ENCODE measurements at regions not wholly inside any gene's neighbourhood (a gene's known extent, or its start where the extent isn't known, plus 50 kb on each side); places are given as distances from the start of the nearest gene placed in this dataset.

DNA sequence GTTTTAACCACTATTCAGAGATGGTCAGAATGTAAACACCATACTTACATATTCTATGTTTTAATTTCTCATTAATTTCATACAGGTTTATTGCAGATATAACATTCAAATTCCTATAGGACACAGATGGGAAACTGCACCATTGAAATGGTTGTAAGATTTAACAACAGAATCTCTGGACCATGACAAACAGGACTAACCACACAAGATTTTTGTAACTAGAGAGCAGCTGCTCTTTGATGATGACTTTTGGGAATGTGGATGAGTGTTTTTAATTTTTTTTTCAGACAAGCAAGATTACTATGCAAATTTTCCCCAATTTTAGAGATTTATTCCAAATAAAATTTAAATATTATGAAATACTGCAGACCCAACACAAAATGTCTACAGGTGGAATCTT lies 610.2 kb downstream of the PCDH18 start:
- no peak for DNase-seq

DNA sequence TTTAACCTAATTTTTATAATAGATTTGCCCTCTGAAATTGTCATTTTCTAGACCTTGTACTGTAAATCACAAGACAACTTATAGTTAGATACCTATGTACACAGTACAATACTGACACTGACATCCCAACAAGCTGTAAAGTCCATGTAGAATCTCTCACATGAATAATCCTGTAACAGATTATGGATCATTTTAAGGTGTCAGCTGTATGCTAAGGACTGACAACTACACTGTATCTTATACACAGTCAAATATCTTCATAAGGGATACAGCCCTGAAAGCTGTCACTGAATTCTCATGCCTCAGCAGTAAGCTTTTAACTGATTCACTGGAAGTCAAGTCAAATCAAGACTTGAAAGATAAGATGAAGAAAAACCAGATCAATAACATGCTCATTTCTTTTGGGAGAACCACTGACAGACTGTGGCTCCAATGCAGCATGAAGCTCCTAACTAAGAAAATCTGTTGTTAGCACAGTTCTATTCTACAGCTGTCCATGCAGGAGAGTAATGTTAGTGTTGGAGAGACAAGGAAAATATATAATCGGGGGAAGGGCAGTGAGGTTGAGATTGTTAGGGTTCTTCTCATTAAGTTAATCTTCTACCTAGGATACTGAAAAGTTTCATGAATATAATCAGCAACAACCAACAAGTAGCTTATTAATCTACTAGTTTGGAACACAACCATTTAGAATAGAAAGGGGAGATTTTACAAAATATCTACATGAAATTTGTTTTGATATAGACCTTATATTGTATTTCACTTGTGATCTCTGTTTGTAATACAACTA lies 612.0 kb downstream of the PCDH18 start:
- DNase-seq = no peak

DNA sequence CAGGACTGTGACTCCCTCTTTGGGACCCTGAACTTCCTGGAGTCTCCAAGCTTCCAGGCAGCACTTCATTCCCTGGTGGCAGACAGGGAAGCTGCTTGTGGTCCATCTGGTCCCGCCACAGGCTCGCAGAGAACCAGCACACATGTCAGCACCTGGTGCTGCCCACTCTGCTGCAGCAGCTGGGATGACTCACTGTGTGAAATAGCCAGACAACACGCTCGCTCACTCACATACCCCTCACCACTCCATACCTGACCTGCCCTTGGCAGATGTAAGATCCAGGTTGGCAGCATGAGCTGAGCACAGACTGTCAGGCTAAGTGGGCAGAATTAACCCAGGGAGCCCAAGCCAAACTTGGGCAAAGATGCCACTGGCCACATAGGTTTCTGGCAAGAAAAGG lies 613.5 kb downstream of the PCDH18 start:
- no peak for DNase-seq

DNA sequence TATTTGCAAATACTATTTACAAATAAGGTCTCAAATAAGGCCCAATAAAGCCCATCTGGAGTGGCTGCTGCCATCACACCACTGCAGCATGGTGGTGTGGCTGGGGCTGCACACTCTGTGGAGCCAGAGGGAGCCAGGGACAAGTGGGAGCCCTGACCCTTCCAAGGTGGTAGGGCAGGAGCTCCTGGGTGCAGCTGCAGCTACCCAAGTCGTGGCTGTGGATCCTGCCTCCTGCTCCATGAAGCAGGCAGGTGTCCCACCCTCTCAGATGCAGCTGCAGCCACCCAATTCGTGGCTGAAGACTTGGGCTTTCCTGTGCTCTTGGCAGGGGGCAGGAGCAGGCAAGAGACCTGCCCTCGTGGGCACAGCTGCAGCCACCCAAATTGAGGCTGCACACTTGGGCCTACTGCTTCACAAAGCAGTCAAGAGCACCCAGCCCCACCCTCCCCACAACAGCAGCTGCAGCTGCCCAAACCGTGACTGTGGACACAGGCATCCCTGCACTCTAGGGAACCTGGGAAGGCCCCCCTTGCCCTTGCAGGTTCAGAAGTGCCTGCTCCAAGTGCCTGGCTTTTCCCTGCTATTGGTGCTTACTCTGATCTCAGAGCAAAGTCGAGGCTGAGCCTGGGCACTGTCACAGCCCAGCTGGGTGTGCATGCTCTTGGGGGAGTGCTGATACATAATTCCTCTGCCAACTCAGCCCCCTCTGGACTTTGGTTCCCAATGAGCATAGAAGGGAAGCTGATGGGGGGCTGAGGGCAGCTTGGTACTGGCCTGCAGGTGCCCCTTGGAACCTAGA lies 614.8 kb downstream of the PCDH18 start:
- no peak for DNase-seq

DNA sequence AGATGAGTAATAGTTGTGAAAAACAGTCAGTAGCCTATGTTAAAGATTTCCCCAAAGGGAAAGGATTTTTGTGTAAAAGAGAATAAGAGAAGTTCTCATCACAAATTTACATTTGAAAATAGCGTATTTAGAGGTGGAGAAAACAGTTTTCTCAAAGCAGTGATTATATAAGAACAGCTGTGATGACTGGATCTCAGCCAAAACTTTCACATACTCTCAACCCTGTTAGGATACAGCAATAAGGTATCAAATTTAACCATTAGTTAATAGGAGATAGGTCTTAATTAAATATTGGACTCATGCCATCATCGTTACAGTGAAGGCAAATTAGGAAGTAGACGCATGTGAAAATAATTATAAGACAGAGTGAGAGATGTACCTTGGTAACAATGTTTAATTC lies 622.7 kb downstream of the PCDH18 start:
- DNase-seq = no peak

DNA sequence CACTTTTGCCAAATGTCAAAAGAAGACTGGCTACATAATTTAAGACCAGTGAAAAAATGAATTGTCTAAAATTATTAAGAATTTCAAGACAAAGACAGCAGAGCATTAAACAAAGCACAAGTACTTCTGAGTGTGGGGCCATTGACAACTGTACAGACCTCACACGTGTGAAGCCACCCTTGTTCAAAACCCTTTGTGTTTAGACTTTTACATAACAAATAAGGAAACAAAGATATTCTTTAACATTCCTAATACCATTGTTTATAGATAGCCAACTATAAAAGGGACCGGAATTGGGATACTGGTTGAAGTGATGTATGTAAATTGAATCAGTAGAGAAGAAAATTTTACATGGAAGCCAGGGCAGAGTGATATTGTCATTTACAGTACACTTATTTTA lies 624.2 kb downstream of the PCDH18 start:
- DNase-seq = no peak

DNA sequence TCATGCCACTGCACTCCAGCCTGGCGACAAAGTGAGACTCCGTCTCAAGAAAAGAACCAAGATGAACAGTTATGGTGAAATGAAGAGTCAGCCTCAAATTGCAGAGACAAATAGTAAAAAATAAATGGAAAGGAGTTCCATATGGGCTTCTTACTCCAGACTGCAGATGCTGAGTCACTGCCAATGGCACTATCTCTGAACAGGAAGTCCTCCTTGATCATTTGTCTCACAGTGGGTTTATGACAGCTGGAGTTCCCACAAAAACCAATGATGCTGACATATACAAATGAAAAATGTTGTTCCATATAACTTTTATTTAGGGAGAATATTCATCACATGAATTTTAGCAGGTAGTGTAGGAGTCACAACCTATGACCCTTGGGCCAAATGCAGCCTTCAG lies 631.6 kb downstream of the PCDH18 start:
- no peak for DNase-seq

DNA sequence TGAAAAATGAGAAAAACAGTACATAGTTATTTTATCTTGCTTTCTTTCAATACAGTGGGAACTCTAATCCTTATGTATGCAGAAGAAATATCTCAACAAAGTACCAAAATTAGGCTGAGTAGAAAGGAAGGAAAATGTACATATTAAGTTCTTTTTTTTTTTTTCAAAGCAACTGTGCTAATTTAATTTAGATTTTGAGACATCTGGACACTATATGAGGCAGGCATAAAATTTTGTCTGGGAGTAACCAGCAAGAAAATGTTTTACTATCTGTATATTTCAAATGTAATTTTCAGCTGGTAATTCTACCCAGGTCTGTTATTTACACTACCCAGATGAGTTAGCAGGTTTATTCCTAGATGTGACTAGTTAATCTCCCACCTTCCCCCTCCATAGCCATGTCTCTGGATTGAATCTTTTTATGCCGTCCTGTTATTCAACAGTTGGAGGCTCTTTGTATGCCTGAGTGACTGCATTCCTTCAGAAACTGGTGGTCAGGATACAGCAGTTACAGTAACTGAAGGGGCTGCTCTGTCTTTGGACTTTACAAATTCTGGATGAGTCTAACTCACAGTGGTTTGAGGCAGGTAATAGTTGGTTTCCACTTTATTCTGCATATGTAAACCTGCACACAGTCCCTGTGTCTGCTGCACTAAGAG lies 633.6 kb downstream of the PCDH18 start:
- DNase-seq = no peak

DNA sequence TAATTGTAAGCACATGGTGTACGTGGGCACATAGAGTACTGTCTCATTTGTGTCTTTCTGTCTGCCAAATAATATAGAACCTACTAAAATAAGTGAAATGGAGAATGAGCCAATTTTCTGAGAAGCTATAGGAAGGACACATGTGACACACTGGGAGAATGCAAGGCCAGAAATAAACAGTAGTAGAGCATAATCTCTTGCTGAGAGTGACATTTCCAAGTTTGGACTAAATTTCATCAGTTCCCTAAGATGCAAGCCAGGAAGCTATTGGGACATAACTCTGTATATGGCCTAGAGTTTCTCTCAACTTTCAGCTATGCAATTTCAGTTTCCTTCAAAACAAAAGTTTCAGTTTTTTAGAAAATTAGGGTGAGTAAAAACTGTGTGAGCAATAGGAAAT lies 638.7 kb downstream of the PCDH18 start:
- DNase-seq = no peak

DNA sequence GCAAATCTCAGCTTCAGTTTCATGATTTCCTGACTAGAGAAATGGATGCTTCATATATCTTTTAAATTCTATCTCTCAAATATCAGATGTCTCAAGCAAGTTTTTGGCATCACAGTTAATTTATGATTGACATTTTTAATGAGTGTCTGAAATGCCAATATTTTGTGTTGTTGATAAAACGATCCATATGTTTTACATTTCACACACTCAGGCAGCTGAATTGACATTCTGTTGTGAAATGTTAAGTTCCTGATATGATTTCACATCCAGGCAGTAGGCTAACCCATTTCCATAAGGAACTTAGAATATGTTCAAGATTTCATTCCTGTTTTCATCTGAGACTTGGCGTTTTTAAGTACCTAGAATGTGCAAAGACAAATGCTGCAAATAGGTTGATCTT lies 650.6 kb downstream of the PCDH18 start:
- DNase-seq = no peak

DNA sequence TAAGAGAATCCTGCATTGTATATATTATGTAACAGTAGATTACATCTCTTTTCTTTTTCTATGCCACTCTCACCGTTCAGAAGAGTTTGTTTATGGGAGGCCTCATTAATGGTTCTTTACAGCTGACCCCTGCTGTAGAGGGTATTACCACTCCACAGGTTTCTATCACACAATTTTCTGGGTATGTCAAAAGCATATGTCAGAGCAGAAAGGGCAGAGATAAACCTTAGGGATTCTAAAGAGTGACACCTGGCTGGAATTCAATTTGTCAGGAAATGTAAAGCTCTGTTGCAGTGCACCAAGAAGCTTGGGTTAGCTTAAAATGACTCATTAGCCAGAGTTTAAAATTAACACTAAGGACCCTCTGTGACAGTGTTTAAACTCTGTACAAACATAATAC lies 658.7 kb downstream of the PCDH18 start:
- DNase-seq = no peak

DNA sequence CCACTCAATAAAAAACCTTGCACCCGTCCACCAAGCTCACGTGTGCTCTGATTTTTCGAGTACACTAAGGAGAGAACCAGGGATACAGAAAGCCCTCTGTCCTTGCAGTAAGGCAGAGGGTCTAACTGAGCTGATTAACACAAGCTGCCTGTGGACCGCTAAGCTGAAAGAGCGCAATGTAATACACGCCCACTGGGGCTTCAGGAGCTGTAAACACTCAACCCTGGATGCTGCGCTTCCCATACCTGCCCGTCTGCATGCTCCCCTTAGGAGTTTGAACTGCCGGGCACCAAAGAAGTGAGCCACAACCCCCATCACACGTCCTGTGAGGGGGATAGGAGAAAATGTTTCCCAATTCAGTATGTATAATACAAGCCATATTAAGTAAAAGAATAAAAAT lies 664.8 kb downstream of the PCDH18 start:
- no peak for DNase-seq

DNA sequence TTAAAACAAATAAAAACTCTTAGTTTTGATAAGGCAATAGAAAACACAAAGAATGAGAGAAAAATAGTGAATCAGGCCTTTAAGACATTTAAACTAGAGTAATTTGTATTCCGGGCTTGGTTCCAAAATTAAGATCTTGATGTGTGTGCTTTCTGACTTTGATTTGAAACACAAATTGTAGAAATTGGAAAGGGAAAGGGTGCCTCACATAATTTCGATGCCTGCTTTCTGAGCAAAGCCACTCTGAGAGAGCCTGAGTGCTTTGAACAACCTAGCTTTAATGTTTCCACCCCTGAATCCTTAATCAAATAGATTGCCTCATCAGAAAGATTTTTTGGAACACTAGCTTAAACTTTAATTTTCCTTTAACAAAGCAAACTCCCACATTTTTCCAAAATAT lies 666.8 kb downstream of the PCDH18 start:
- no peak for DNase-seq

DNA sequence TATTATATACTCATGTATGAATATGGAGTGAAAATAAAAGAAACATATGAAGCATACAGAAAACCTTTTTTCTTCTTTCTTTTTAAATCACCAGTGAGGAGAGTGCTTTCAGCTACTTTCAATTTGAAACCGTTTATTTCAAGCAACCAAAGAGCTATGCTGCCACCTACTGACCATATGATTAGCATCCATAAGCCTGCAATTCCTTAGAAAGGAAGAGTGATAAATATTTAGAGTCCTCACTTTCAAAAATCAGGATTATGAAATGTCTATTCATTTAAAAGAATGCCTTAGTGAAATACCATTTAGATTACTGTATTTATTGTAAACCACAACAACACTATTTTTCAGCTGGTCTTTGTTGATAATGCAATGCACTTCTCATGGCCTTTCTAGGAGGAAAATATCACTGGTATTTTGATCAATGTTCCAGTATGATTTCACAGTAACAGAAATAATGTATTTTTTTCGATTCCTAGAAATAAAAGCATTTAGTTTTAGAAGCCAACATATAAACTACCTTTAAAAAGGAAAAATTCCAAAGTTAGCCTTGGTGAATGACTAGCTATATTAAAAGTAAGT lies 667.6 kb downstream of the PCDH18 start:
- no peak for DNase-seq

DNA sequence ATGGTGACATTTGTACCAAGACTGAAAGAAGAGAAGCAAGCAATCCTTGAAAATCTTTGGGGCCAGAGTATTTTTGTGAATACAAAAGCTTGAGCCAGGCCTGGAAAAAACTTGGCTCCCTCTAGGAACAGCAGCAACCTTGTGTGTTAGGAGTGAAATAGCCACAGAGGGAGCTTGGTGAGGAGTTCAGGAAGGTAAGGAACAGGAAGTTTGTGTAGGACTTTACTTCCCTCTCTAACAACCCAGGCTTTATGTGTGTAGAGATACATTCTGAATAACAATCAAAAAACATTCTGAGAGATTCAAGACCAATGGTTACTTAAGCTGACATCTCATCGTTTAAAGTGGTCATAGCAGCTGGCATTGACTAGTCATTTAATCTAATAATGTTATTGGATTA lies 668.5 kb downstream of the PCDH18 start:
- no peak for DNase-seq

DNA sequence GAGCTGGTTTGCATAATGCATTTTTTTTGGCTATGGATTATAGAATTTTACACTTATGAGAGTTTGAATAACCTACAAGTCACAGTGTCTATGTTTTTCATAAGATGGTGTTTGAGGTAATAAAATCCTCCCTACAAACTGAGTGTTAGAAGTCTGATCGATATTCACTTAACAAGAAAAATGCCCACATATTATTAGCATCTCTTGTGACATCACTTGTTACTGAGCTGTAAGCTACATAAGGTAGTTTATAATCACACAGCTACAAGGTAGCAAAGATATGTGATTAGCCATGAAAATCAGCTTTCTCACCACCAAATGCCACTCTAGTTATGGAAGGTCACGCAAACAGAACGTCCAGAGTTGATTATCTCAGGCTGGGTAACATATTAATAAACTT lies 669.6 kb downstream of the PCDH18 start:
- DNase-seq = no peak

DNA sequence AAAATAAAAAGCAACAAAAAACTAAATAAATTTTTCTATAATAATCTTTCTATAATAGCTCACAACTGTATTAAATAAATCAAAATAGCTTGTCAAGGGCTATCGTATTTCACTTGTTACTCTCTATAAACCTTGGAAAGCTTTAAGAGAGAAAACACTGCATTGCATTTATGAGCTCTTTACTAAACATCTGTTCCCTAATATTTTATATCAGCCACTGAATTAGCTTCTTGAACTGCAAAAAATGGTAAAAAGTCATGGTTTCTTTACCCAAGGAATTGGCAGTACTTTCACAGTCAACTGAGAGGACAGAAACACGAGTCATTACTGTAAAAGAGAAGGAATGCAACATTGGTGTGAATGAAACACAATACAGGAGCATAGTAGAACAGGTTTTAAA lies 671.2 kb downstream of the PCDH18 start:
- no peak for DNase-seq

DNA sequence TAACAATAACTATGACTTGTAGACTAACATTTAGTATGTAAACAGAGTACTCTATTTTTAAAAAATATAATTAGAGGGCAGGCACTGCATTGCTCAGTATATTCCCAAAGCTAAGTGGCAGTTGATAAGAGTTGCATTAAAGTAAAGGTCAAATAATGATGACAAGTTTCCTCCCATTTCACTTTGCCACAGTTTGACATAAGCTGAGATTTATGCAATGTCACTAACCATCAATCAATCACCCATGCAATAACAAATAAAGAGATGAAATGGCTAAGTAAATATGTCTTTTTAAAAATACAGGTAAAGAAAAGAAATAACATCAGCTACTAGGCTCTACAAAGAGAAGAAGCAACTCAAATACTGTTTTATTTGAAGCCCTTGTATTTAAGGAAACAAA lies 673.4 kb downstream of the PCDH18 start:
- DNase-seq = no peak

DNA sequence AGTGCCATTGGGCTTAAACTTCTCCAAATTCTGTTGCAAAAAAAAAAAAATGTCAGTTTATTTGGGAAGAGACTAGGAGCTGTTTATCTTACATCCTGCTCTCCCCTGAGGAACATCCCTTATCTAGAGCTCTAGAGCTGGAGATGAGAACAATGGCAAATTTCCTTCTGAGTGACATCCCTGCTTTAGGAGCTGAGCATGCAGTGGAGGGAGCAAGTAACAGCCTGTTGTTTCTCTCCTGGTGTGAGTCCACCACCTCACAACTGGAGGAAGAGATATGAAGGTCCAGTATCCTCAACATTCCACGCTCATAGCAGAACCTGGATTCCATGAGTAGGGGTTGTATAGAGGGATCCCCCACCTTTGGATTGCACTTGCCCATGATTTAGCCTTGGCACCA lies 676.4 kb downstream of the PCDH18 start:
- DNase-seq = no peak

DNA sequence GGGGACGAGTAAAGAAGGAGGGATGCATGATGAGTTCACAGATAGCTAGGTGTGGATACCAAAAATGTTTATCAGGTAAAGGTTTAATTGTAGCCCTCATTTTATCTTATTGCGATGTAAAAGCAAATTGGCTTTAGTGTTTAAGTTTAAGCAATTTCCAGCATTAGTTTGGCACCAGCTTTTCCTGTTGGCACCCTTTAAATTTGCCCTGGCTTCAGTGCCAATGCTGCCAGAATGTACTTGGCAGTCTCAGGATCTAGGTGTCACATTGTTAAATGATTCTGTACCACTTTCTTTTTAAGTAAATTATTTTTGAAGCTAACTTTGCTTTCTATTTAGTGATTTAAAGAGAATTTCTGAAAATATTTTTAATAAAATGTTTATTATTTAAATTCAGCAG lies 681.8 kb downstream of the PCDH18 start:
- DNase-seq = no peak

DNA sequence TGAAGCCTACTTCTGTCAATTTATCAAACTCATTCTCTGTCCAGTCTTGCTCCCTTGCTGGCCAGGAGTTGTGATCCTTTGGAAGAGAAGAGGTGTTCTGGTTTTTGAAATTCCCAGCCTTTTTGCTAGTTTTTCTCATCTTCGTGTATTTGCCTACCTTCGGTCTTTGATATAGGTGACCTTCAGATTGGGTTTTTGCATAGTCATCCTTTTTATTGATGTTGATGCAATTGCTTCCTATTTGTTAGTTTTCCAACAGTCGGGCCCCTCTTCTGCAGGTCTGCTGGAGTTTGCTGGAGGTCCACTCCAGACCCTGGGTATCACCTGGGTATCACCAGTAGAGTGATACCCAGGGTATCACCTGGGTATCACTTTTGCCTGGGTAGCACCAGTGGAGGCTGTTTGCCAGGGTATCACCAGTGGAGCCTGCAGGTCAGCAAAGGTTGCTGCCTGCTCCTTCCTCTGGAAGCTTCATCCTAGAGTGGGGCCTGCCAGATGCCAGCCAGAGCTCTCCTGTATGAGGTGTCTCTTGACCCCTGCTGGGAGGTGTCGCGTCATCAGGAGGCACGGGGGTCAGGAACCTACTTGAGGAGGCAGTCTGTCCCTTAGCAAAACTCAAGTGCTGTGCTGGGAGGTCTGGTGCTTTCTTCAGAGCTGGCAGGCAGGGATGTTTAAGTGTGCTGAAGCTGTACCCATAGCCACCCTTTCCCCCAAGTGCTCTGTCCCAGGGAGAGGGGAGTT lies 684.2 kb downstream of the PCDH18 start:
- DNase-seq = no peak

DNA sequence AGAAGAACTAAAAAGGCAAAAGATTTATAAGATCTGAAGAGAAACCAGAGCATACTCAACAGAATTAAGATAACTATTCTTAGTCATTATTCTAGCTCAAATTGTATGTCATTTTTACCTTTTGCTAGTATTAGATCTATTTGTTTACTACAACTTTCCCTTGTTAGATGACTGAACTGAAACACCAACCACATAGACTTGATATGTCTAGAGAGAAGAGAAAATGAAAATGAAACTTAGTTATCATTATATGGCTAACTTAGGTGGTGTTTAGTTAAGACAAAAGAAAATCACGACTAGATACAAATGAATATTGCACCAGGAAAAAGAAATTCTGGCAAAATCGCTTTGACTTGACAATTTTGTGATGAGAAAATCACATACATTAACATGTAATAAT lies 690.8 kb downstream of the PCDH18 start:
- no peak for DNase-seq

Measured in occipital lobe (tissue), 1 donor.